Activated T-cell treated with anti-CD3 and anti-CD28 coated beads, Interleukin-2, amount 50 U/mL, for 72 hours (primary cell): ENCODE measurements at regions not wholly inside any gene's neighbourhood (a gene's known extent, or its start where the extent isn't known, plus 50 kb on each side); places are given as distances from the start of the nearest gene placed in this dataset.
A peak's percentile ranks its signal among the peaks of the same experiment; 100 is the strongest.

Source experiments
- ATAC-seq, 2 donors: fragments of 150-1000 bp; cut with Tn5 transposase; replicated peaks in 1 of 2; 2 replicates each; pipeline ENCODE4 v1.10.0; 2021; ENCODE audit warnings: moderate library complexity in 2 of 2, mild to moderate bottlenecking in 1 of 2
- DNase-seq, 2 donors: peaks; one replicate each; pipeline ENCODE4 v3.0.0; 2021 to 2022; ENCODE audit warnings: mixed read lengths in 1 of 2
- H3K27ac Mint-ChIP-seq: one replicate; pipeline ENCODE4 v1.8.0; 2022; ENCODE audit warnings: mild to moderate bottlenecking, moderate library complexity, mixed read lengths
- H3K27me3 Mint-ChIP-seq: one replicate; pipeline ENCODE4 v1.8.0; 2022; ENCODE audit warnings: low read depth, mixed read lengths
- H3K36me3 Mint-ChIP-seq, 2 donors: one replicate each; pipeline ENCODE4 v1.8.0; 2022; ENCODE audit warnings: mixed read lengths in 2 of 2, mild to moderate bottlenecking in 1 of 2; ENCODE audit not compliant: insufficient read depth in 2 of 2
- H3K4me1 Mint-ChIP-seq: one replicate; pipeline ENCODE4 v1.8.0; 2022; ENCODE audit warnings: low read depth, mixed read lengths
- H3K4me3 Mint-ChIP-seq, 2 donors: one replicate each; pipeline ENCODE4 v1.8.0; 2022; ENCODE audit warnings: mild to moderate bottlenecking in 2 of 2, mixed read lengths in 2 of 2, moderate library complexity in 2 of 2
- H3K9me3 Mint-ChIP-seq, 2 donors: one replicate each; pipeline ENCODE4 v1.8.0; 2022; ENCODE audit warnings: mixed read lengths in 2 of 2

- DNase-seq: no peak
- Mint-ChIP-seq H3K27ac (no peak overlapping the region), H3K4me3 (no peak overlapping the region), H3K27me3 (no peaks in the 10 kb centered on the region), H3K9me3 (peaks cover 0 to 3% of the 10 kb centered on the region in 2 donors), H3K4me1 (no peaks in the 10 kb centered on the region), H3K36me3 (peaks cover 0 to 3% of the 10 kb centered on the region in 2 donors)
- no peak for ATAC-seq
These were observed 1090.5 kb downstream of the TRHDE start for GRCh38 chr12:73362666-73363065.

- Mint-ChIP-seq H3K4me3 (no peak overlapping the region), H3K9me3 (peaks cover 10 to 11% of the 10 kb centered on the region in 2 donors), H3K27ac (no peak overlapping the region), H3K36me3 (no peaks in the 10 kb centered on the region), H3K4me1 (no peaks in the 10 kb centered on the region), H3K27me3 (no peaks in the 10 kb centered on the region)
- no peak for DNase-seq
- ATAC-seq: no peak
These were observed 1100.7 kb downstream of the TRHDE start for GRCh38 chr12:73372856-73373255.

- Mint-ChIP-seq H3K4me3 (no peak overlapping the region), H3K27me3 (no peaks in the 10 kb centered on the region), H3K9me3 (peaks cover 11 to 12% of the 10 kb centered on the region in 2 donors), H3K4me1 (no peaks in the 10 kb centered on the region), H3K36me3 (no peaks in the 10 kb centered on the region), H3K27ac (no peak overlapping the region)
- no peak for ATAC-seq
- DNase-seq: no peak
These were observed 1102.2 kb downstream of the TRHDE start for GRCh38 chr12:73374360-73374759.

GRCh38 chr12:73383584-73384222 is 1111.5 kb downstream of the TRHDE start:
- DNase-seq (no peak), ATAC-seq (no peak)
- Mint-ChIP-seq H3K9me3 (peaks cover 6 to 11% of the 10 kb centered on the region in 2 donors), H3K27ac (no peak overlapping the region), H3K36me3 (peaks cover 0 to 3% of the 10 kb centered on the region in 2 donors), H3K4me3 (no peak overlapping the region), H3K4me1 (no peaks in the 10 kb centered on the region), H3K27me3 (no peaks in the 10 kb centered on the region)

GRCh38 chr12:73384592-73384991 is 1112.4 kb downstream of the TRHDE start:
- H3K27me3 Mint-ChIP-seq: no peaks in the 10 kb centered on the region
- no peak overlapping the region for H3K27ac Mint-ChIP-seq
- H3K4me3 Mint-ChIP-seq: no peak overlapping the region
- no peaks in the 10 kb centered on the region for H3K4me1 Mint-ChIP-seq
- DNase-seq (no peak), ATAC-seq (no peak)
- peaks cover 6 to 11% of the 10 kb centered on the region in 2 donors for H3K9me3 Mint-ChIP-seq
- peaks cover 0 to 3% of the 10 kb centered on the region in 2 donors for H3K36me3 Mint-ChIP-seq

- DNase-seq: no peak
- Mint-ChIP-seq H3K9me3 (peaks cover 6 to 9% of the 10 kb centered on the region in 2 donors), H3K36me3 (no peaks in the 10 kb centered on the region), H3K4me1 (no peaks in the 10 kb centered on the region), H3K27ac (no peak overlapping the region), H3K4me3 (no peak overlapping the region), H3K27me3 (no peaks in the 10 kb centered on the region)
- ATAC-seq: no peak
These were observed 1118.1 kb downstream of the TRHDE start for GRCh38 chr12:73390261-73390660.

GRCh38 chr12:73413051-73413450 is 1124.6 kb upstream of the ATXN7L3B start:
- peaks cover 13 to 15% of the 10 kb centered on the region in 2 donors for H3K9me3 Mint-ChIP-seq
- H3K4me1 Mint-ChIP-seq: no peaks in the 10 kb centered on the region
- no peaks in the 10 kb centered on the region for H3K27me3 Mint-ChIP-seq
- H3K36me3 Mint-ChIP-seq: peaks cover 1% of the 10 kb centered on the region in 2 donors
- H3K27ac Mint-ChIP-seq: no peak overlapping the region
- no peak for ATAC-seq
- H3K4me3 Mint-ChIP-seq: no peak overlapping the region
- no peak for DNase-seq

- no peaks in the 10 kb centered on the region for H3K4me1 Mint-ChIP-seq
- peaks cover 1% of the 10 kb centered on the region in 2 donors for H3K36me3 Mint-ChIP-seq
- ATAC-seq: no peak
- peaks cover 12 to 15% of the 10 kb centered on the region in 2 donors for H3K9me3 Mint-ChIP-seq
- DNase-seq: no peak
- no peak overlapping the region for H3K4me3 Mint-ChIP-seq
- no peak overlapping the region for H3K27ac Mint-ChIP-seq
- no peaks in the 10 kb centered on the region for H3K27me3 Mint-ChIP-seq
These were observed 1123.7 kb upstream of the ATXN7L3B start for GRCh38 chr12:73413974-73414373.

GRCh38 chr12:73414926-73415325 is 1122.7 kb upstream of the ATXN7L3B start:
- H3K27ac Mint-ChIP-seq: no peak overlapping the region
- H3K9me3 Mint-ChIP-seq: peaks cover 12 to 15% of the 10 kb centered on the region in 2 donors
- H3K27me3 Mint-ChIP-seq: no peaks in the 10 kb centered on the region
- peaks cover 1% of the 10 kb centered on the region in 2 donors for H3K36me3 Mint-ChIP-seq
- ATAC-seq (no peak), DNase-seq (no peak)
- no peaks in the 10 kb centered on the region for H3K4me1 Mint-ChIP-seq
- H3K4me3 Mint-ChIP-seq: no peak overlapping the region

GRCh38 chr12:73418541-73418940 is 1119.1 kb upstream of the ATXN7L3B start:
- DNase-seq: no peak
- H3K36me3 Mint-ChIP-seq: peaks cover 0 to 1% of the 10 kb centered on the region in 2 donors
- no peaks in the 10 kb centered on the region for H3K27me3 Mint-ChIP-seq
- no peak overlapping the region for H3K4me3 Mint-ChIP-seq
- H3K4me1 Mint-ChIP-seq: no peaks in the 10 kb centered on the region
- ATAC-seq: no peak
- peaks cover 9 to 15% of the 10 kb centered on the region in 2 donors for H3K9me3 Mint-ChIP-seq
- no peak overlapping the region for H3K27ac Mint-ChIP-seq

GRCh38 chr12:73421832-73422231 is 1115.8 kb upstream of the ATXN7L3B start:
- Mint-ChIP-seq H3K27me3 (no peaks in the 10 kb centered on the region), H3K27ac (no peak overlapping the region), H3K4me3 (no peak overlapping the region), H3K36me3 (peaks cover 0 to 3% of the 10 kb centered on the region in 2 donors), H3K4me1 (no peaks in the 10 kb centered on the region), H3K9me3 (peaks cover 9 to 14% of the 10 kb centered on the region in 2 donors)
- peak in 1 of 2 donors; percentile 69 for ATAC-seq
- no peak for DNase-seq

- ATAC-seq: no peak
- Mint-ChIP-seq H3K36me3 (peaks cover 0 to 3% of the 10 kb centered on the region in 2 donors), H3K4me1 (no peaks in the 10 kb centered on the region), H3K4me3 (no peak overlapping the region), H3K9me3 (peaks cover 7 to 12% of the 10 kb centered on the region in 2 donors), H3K27ac (no peak overlapping the region), H3K27me3 (no peaks in the 10 kb centered on the region)
- DNase-seq: no peak
These were observed 1113.2 kb upstream of the ATXN7L3B start for GRCh38 chr12:73424484-73424883.

GRCh38 chr12:73445658-73446324 is 1091.8 kb upstream of the ATXN7L3B start:
- Mint-ChIP-seq H3K36me3 (no peaks in the 10 kb centered on the region), H3K4me1 (no peaks in the 10 kb centered on the region), H3K9me3 (peaks cover 7% of the 10 kb centered on the region in 2 donors), H3K27ac (peak overlapping the region; percentile 10), H3K4me3 (no peak overlapping the region), H3K27me3 (no peaks in the 10 kb centered on the region)
- no peak for DNase-seq
- no peak for ATAC-seq
